ENCODE measurements at regions not wholly inside any gene's neighbourhood (a gene's known extent, or its start where the extent isn't known, plus 50 kb on each side); places are given as distances from the start of the nearest gene placed in this dataset.
A peak's percentile ranks its signal among the peaks of the same experiment; 100 is the strongest.

DNA sequence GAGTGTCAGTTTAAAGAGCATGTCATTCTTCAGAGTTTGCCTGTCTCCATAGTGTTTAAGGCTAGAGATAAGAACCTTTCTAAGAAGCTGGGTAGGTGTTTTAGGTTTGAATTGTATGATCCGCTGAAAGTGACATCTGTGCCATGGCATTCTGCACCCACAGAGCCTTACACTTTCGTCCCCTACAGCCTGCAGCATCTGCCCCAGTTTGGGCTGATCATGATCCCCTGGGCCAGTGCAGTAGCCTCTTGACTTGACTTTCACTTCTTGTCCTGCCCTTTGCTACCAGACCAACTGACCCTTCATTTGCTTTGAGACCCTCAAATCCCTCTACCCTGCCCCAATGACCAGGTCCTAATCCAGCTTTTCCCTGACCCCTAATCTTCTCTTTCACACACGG, 81.6 kb downstream of the SOX14 start:
- H3K4me1 ChIP-seq (ENCODE audit: control insufficient read depth, insufficient read depth, low read length): peaks cover 4% of the 10 kb centered on the region
- no peak overlapping the region for H3K9ac ChIP-seq (ENCODE audit: extremely low read depth, low read length, poor library complexity, severe bottlenecking)
- H3K36me3 ChIP-seq (ENCODE audit: control insufficient read depth, insufficient read depth, low read length): no peaks in the 10 kb centered on the region
- 70 to 73% methylated on average over 2 to 3 of the region's 3 CpGs for WGBS, 2 experiments (ENCODE audit: insufficient coverage in 1 of 2, insufficient read length in 1 of 2)
- Mint-ChIP-seq H3K4me1 (peaks cover 16% of the 10 kb centered on the region), H3K36me3 (ENCODE audit: low read depth) (no peaks in the 10 kb centered on the region), H3K27me3 (ENCODE audit: insufficient read depth) (peaks cover 14% of the 10 kb centered on the region), H3K27ac (no peak overlapping the region), H3K4me3 (no peak overlapping the region), H3K9me3 (no peaks in the 10 kb centered on the region)
- no peaks in the 10 kb centered on the region for H3K9me3 ChIP-seq (ENCODE audit: control insufficient read depth, low read length)
- TF ChIP-seq, protein P1, sequence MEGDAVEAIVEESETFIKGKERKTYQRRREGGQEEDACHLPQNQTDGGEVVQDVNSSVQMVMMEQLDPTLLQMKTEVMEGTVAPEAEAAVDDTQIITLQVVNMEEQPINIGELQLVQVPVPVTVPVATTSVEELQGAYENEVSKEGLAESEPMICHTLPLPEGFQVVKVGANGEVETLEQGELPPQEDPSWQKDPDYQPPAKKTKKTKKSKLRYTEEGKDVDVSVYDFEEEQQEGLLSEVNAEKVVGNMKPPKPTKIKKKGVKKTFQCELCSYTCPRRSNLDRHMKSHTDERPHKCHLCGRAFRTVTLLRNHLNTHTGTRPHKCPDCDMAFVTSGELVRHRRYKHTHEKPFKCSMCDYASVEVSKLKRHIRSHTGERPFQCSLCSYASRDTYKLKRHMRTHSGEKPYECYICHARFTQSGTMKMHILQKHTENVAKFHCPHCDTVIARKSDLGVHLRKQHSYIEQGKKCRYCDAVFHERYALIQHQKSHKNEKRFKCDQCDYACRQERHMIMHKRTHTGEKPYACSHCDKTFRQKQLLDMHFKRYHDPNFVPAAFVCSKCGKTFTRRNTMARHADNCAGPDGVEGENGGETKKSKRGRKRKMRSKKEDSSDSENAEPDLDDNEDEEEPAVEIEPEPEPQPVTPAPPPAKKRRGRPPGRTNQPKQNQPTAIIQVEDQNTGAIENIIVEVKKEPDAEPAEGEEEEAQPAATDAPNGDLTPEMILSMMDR (conservative IDR thresholded peaks at IDR 0.05): no peak
- DNase-seq: no peak
- no peaks in the 10 kb centered on the region for H3K27me3 ChIP-seq (ENCODE audit: control insufficient read depth, insufficient read depth, low read length, poor library complexity, severe bottlenecking)
- H3K27ac ChIP-seq (ENCODE audit: low read depth, low read length): no peak overlapping the region
- no peak overlapping the region for H3K4me3 ChIP-seq (ENCODE audit: low read length)

DNA sequence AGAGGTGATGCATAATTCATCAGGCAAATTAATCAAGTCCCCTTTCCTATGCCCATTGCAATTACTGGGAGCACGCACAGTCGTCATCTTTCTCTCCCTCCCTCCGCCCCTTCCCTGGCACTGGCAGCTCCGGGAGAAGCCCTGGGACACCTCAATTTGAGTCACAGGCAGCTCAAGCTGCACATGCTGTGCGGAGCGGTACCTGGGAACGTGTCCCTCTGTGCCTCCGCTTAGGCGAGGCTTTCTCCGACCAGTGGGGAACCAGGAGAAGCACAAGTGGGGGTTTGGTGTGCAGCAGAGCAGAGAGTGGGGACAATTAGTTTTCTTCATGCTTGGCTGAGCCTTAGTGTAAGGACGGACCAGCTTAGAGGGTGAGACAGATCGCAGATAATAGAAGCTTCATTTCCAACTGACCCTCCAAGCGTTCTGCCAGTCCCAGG, 88.3 kb downstream of the SOX14 start:
- H3K27me3 Mint-ChIP-seq (ENCODE audit: insufficient read depth): peaks cover 11% of the 10 kb centered on the region
- Histone ChIP-seq H3K27me3 (ENCODE audit: control insufficient read depth, insufficient read depth, low read length, poor library complexity, severe bottlenecking) (peaks cover 5% of the 10 kb centered on the region), H3K9ac (ENCODE audit: extremely low read depth, low read length, poor library complexity, severe bottlenecking) (no peak overlapping the region), H3K27ac (ENCODE audit: low read depth, low read length) (peak overlapping the region; percentile 54), H3K36me3 (ENCODE audit: control insufficient read depth, insufficient read depth, low read length) (no peaks in the 10 kb centered on the region), H3K9me3 (ENCODE audit: control insufficient read depth, low read length) (no peaks in the 10 kb centered on the region), H3K4me3 (ENCODE audit: low read length) (no peak overlapping the region), H3K4me1 (ENCODE audit: control insufficient read depth, insufficient read depth, low read length) (peaks cover 8% of the 10 kb centered on the region)
- H3K27ac Mint-ChIP-seq: no peak overlapping the region
- no peak for DNase-seq
- TF ChIP-seq, protein P1 (conservative IDR thresholded peaks at IDR 0.05): no peak
- H3K9me3 Mint-ChIP-seq: no peaks in the 10 kb centered on the region
- H3K36me3 Mint-ChIP-seq (ENCODE audit: low read depth): no peaks in the 10 kb centered on the region
- H3K4me3 Mint-ChIP-seq: no peak overlapping the region
- WGBS, 2 experiments (ENCODE audit: insufficient coverage in 1 of 2, insufficient read length in 1 of 2): 84 to 89% methylated on average over 10 to 13 of the region's 13 CpGs
- H3K4me1 Mint-ChIP-seq: peaks cover 16% of the 10 kb centered on the region

DNA sequence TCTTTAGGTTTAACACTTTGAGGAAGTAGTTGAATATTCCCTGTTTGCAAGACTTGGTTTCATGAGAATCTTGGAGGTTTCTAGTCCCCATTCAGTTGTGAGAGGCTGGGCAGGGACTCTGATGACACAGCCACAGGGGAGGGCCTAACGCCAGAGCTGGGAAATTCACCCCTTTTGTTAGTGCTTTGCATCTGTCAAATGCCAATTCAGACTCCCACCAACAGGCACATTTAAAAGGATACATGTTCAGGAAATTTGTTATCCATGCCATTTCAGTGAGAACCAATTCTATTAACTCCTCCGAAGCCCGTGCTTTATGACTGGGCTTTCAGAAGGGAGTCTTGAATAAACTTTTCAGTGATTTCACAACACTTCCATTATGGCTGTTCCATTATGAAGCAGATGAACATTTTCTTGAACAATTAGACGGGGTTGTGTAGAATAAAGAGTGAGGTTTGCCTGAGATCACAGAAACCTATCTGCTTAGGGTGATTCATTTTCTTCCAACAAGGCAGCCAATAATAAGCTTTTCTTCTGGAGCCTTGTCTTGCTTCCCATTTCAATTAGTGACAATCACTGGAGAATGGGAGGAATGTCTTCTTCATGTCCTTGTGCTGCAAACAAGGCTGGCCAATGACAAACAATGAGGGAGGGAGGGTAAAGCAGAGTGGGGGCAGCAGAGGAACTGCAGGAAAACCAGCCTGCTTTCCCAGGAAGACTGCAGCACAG, 90.6 kb downstream of the SOX14 start:
- Histone ChIP-seq H3K9ac (ENCODE audit: extremely low read depth, low read length, poor library complexity, severe bottlenecking) (no peak overlapping the region), H3K4me3 (ENCODE audit: low read length) (no peak overlapping the region), H3K36me3 (ENCODE audit: control insufficient read depth, insufficient read depth, low read length) (no peaks in the 10 kb centered on the region), H3K4me1 (ENCODE audit: control insufficient read depth, insufficient read depth, low read length) (peaks cover 8% of the 10 kb centered on the region), H3K27ac (ENCODE audit: low read depth, low read length) (peak overlapping the region; percentile 12), H3K27me3 (ENCODE audit: control insufficient read depth, insufficient read depth, low read length, poor library complexity, severe bottlenecking) (peaks cover 5% of the 10 kb centered on the region), H3K9me3 (ENCODE audit: control insufficient read depth, low read length) (no peaks in the 10 kb centered on the region)
- Mint-ChIP-seq H3K9me3 (no peaks in the 10 kb centered on the region), H3K27ac (no peak overlapping the region), H3K27me3 (ENCODE audit: insufficient read depth) (peaks cover 6% of the 10 kb centered on the region), H3K4me1 (peaks cover 16% of the 10 kb centered on the region), H3K36me3 (ENCODE audit: low read depth) (no peaks in the 10 kb centered on the region), H3K4me3 (no peak overlapping the region)
- 38 to 42% methylated on average over 4 of the region's 4 CpGs for WGBS, 2 experiments (ENCODE audit: insufficient coverage in 1 of 2, insufficient read length in 1 of 2)
- peak; percentile 89 for DNase-seq
- TF ChIP-seq, protein P1 (conservative IDR thresholded peaks at IDR 0.05): no peak
